ENCODE measurements at regions not wholly inside any gene's neighbourhood (a gene's known extent, or its start where the extent isn't known, plus 50 kb on each side); places are given as distances from the start of the nearest gene placed in this dataset.

DNA sequence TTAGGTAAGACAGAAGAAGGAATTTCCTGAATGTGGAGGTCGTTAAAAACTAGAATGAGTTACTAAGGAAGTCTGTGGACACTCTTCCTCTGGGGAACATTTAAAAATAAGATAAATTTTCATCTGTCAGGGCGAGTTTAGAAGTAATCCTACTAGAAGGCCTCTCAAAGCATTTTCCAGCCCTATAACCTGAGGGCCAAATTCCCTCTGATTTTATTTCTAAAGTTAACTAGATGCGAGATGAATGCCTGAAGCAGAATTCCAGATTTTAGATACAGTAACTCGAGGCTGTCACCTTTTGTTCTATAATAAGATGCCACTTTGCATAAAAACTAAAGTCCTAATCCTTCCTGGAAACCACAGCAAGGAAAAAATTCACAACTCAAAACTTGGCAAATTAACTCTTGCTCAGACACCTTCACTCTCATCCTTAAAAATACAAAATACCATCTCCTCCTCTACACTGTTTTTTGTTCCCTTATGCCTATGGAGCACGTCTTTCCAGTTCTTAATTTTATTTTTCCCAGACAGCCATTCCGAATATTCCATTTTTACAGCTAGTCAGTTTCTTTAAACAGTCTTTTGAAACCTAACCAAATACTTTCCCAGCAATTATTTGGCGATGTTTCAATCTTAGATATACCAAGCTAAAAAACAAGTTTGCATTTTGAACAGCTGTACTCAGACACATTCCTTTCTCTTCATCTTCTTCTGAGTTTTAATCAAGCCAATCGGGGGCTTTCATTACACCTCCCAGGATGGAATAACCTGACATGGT is 420.7 kb upstream of the NFE2L3 start:
- intact Hi-C loops (cut with DNase I; ENCODE audit: low total_unique reads), result no loop called here
- 23 to 31% methylated on average over 8 of the region's 8 CpGs for WGBS, 2 donors
- DNase-seq (ENCODE audit: low spot score in 2 of 2), result no peak
- H3K4me3 ChIP-seq (ENCODE audit: low read depth, poor library complexity, severe bottlenecking), result no peak overlapping the region
- no peak for TF ChIP-seq CTCF (IDR thresholded peaks at IDR 0.05)
- no peak for TF ChIP-seq POLR2A (IDR thresholded peaks at IDR 0.05)

DNA sequence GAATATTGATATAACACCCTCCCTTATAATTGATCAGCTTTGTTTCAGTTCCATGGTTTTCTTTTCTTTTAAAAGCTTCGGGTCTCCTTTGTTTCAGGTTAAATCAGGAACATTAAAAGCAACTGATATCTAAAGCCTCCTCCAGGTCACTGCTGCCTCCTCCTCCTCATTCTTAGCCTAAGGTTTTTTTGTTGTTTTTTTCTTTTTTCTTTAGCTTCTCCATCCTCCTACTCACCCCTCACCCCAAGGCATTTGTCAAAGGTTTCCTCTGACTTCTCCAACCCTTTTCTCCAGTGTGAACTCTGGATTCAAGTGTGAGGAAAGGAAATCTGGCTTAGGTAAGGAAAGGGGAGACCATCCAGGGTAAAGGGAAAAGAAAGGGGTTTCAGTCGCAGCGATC is 420.2 kb upstream of the NFE2L3 start:
- TF ChIP-seq POLR2A (IDR thresholded peaks at IDR 0.05) (no peak), CTCF (IDR thresholded peaks at IDR 0.05) (no peak)
- WGBS, 2 donors, result 78 to 81% methylated on average over 3 of the region's 3 CpGs
- DNase-seq (ENCODE audit: low spot score in 2 of 2), result no peak
- intact Hi-C loops (cut with DNase I; ENCODE audit: low total_unique reads), result no loop called here
- no peak overlapping the region for H3K4me3 ChIP-seq (ENCODE audit: low read depth, poor library complexity, severe bottlenecking)

DNA sequence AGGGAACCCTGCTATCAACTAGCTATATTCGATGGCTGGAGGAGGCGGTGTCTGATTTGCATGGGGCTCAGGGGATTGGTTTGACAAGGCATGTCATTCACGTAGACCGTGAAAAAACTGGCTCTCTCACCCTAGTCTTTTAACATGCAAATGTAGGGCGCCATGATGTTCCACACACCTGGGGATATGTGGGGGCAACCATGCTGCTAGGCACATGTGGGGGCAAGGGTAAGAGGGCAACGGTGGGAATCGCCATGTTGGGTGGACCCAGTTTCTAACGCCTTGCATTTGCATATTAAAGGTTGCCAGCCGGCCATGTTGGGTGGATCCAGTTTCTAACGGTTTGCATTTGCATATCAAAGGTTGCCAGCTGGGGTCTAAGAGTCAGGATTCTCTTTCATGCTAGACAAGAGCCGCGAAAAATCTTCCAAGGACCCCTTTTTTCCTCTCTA is 419.2 kb upstream of the NFE2L3 start:
- WGBS, 2 donors, result 76 to 87% methylated on average over 12 of the region's 12 CpGs
- no peak overlapping the region for H3K4me3 ChIP-seq (ENCODE audit: low read depth, poor library complexity, severe bottlenecking)
- DNase-seq (ENCODE audit: low spot score in 2 of 2), result no peak
- intact Hi-C loops (cut with DNase I; ENCODE audit: low total_unique reads), result no loop called here
- TF ChIP-seq CTCF (IDR thresholded peaks at IDR 0.05) (no peak), POLR2A (IDR thresholded peaks at IDR 0.05) (no peak)

- TF ChIP-seq POLR2A (IDR thresholded peaks at IDR 0.05) (no peak), CTCF (IDR thresholded peaks at IDR 0.05) (no peak)
- H3K4me3 ChIP-seq (ENCODE audit: low read depth, poor library complexity, severe bottlenecking), result no peak overlapping the region
- no peak for DNase-seq (ENCODE audit: low spot score in 2 of 2)
- WGBS, 2 donors, result 82 to 89% methylated on average over 8 of the region's 8 CpGs
- intact Hi-C loops (cut with DNase I; ENCODE audit: low total_unique reads), result no loop called here
These were observed 416.2 kb upstream of the NFE2L3 start for GRCh38 chr7:25735674-25736242.

- WGBS, 2 donors, result 89 to 92% methylated on average over 4 of the region's 4 CpGs
- DNase-seq (ENCODE audit: low spot score in 2 of 2), result no peak
- intact Hi-C loops (cut with DNase I; ENCODE audit: low total_unique reads), result no loop called here
- H3K4me3 ChIP-seq (ENCODE audit: low read depth, poor library complexity, severe bottlenecking), result no peak overlapping the region
- TF ChIP-seq POLR2A (IDR thresholded peaks at IDR 0.05) (no peak), CTCF (IDR thresholded peaks at IDR 0.05) (no peak)
These were observed 413.5 kb upstream of the NFE2L3 start for GRCh38 chr7:25738528-25738927.
